Activated naive CD8-positive, alpha-beta T cell treated with anti-CD3 and anti-CD28 coated beads, Interleukin-2, amount 50 U/mL, for 24 hours (primary cell): ENCODE measurements at regions not wholly inside any gene's neighbourhood (a gene's known extent, or its start where the extent isn't known, plus 50 kb on each side); places are given as distances from the start of the nearest gene placed in this dataset.
"Not testable (repeated sequence)": the region's sequence is repeated elsewhere in the genome, so short reads cannot be mapped to it uniquely, and the experiment has no call there.

Experiments
- ATAC-seq: fragments of 150-1000 bp; cut with Tn5 transposase; one replicate; pipeline ENCODE4 v1.10.0; 2021
- DNase-seq: peaks from one replicate; pipeline ENCODE4 v3.0.0; 2021
- H3K27ac Mint-ChIP-seq: one replicate; pipeline ENCODE4 v1.8.0; 2021; ENCODE audit warnings: mild to moderate bottlenecking, mixed read lengths
- H3K27me3 Mint-ChIP-seq: one replicate; pipeline ENCODE4 v1.8.0; 2021; ENCODE audit warnings: mixed read lengths
- H3K36me3 Mint-ChIP-seq: one replicate; pipeline ENCODE4 v1.8.0; 2021; ENCODE audit warnings: low read depth, mixed read lengths
- H3K4me1 Mint-ChIP-seq: one replicate; pipeline ENCODE4 v1.8.0; 2021; ENCODE audit warnings: mixed read lengths
- H3K4me3 Mint-ChIP-seq: one replicate; pipeline ENCODE4 v1.8.0; 2021; ENCODE audit warnings: mild to moderate bottlenecking, moderate library complexity, mixed read lengths
- H3K9me3 Mint-ChIP-seq: one replicate; pipeline ENCODE4 v1.8.0; 2021; ENCODE audit warnings: mixed read lengths

DNA sequence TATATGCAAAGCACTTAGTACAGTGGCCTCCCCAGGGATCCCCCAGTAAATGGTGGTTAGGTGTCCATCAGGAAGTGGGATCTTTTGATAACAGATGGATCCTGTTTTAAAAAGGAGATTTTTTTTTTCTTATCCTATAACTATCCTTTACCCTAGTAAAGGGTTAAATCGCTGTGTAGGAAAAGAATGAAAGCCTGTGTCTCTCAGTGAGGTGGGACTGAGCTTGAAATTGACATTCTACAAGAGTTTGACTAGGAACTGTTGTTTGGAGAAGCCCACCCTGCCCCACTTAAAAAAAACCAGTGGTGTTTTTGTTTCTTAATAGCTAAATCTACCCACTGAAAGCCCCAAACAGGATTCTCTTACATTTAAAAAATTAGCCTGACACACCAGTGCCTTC is 112.2 kb upstream of the EGLN3 start:
- Mint-ChIP-seq H3K36me3 (no peaks in the 10 kb centered on the region), H3K27me3 (peaks cover 21% of the 10 kb centered on the region), H3K9me3 (no peaks in the 10 kb centered on the region), H3K4me3 (no peak overlapping the region), H3K4me1 (peaks cover 11% of the 10 kb centered on the region), H3K27ac (no peak overlapping the region)
- ATAC-seq (no peak), DNase-seq (no peak)

GRCh38 chr14:34062353-34062973 is 111.6 kb upstream of the EGLN3 start:
- DNase-seq, result no peak
- Mint-ChIP-seq H3K27ac (no peak overlapping the region), H3K4me1 (peaks cover 11% of the 10 kb centered on the region), H3K9me3 (no peaks in the 10 kb centered on the region), H3K36me3 (no peaks in the 10 kb centered on the region), H3K4me3 (no peak overlapping the region), H3K27me3 (peaks cover 22% of the 10 kb centered on the region)
- no peak for ATAC-seq

DNA sequence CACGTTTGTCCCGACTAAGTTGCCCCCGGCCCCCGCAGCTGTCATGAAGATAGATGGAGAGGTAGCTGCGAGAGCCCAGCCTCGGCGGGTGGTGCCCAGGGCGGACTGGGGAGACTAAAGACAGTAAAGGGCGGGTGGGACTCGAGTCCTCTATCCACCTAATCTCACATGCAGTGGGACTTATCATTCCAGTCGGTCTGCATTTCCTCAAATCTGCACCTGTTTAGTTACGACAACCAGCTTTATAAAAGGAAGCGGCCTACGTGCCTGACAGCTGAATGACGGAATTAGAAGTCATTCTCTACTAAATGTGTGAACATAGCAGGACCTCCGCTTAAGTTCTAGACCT is 109.8 kb upstream of the EGLN3 start:
- Mint-ChIP-seq H3K9me3 (no peaks in the 10 kb centered on the region), H3K4me1 (peaks cover 11% of the 10 kb centered on the region), H3K36me3 (no peaks in the 10 kb centered on the region), H3K27ac (peak overlapping the region; percentile 79), H3K27me3 (peaks cover 27% of the 10 kb centered on the region), H3K4me3 (peak overlapping the region; percentile 74)
- ATAC-seq, result no peak
- no peak for DNase-seq

DNA sequence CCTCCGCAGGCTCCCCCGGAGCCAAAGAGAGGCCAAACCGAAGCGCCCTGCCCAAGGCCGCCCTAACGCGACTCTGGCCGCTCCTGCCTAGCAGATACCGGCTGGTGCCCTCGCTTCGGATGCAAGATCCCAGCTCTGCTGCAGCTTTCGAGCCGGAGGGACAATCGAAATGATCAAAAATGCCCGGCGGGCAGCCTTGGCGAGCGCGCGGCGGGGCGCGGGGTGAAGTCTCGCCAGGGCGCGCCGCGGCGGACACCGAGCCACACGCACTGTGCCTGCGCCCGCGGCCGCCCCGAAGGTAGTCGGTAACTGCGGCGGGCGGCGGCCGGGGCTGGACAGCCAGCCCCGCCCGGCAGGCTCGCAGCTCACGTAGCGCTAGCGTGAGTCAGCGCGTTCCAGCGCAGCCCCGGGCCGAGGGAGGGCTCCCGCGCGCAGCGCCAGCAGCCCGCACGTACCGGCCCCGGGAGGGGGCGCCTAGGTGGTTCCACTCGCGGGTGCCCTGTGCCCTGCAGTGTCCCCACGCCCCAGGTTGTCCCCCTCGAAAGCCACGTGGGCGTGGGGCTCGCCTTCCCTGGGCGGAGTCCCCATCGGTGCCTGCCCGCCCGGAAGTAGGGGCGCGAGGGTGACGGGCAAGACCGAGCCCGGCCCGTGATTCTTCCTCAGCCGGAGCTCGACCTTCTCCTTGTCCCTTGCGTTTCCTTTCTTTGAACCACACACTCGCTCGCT is 109.2 kb upstream of the EGLN3 start:
- Mint-ChIP-seq H3K36me3 (no peaks in the 10 kb centered on the region), H3K27ac (peak overlapping the region; percentile 79)

DNA sequence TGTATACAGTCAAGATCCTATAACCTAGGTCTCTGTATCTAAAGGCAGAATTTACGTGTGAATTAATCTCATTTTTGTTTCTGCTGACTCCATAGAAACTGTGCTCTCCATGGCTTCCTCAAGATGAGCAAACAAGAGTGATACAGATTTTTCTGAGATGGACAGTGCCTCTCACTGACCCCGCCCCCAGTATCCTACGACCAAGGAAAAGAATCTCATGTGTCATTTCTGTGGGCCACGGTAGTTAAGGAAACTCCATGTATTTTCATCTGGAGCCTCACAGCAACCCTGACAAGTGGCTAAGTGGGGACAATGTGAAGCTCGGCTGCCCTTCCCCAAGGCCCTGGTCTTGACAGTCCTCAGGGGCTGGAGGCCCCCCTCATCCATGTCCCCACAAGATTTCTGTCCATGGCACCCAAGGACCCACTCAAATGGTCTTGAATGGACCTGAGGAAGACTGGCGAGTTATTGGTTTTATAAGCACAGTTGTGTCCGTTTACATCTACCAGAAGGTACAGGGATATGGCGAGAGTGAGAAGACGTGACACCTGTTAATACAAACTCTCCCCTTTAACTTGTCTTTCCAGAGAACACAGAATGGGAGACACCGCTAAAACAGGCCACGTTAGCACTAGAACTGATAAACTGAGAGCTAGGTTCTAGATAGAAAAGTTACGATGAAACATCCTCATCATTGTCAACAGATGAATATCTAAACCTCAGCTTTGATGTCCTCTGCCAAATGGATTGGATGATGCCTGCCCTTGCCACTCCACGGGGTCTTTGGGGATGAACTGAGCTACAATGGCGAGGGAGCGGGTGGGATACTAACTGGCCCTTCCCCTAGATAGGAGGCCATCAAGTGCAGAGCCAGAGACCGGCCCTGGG is 108.4 kb upstream of the EGLN3 start:
- Mint-ChIP-seq H3K9me3 (no peaks in the 10 kb centered on the region), H3K4me3 (peak overlapping the region; percentile 60), H3K27me3 (peaks cover 27% of the 10 kb centered on the region), H3K36me3 (no peaks in the 10 kb centered on the region), H3K27ac (peak overlapping the region; percentile 65), H3K4me1 (peaks cover 14% of the 10 kb centered on the region)
- DNase-seq, result no peak
- ATAC-seq, result no peak

More for the DNA sequence above, 109.2 kb upstream of the EGLN3 start:
- Mint-ChIP-seq H3K9me3 (no peaks in the 10 kb centered on the region), H3K27me3 (peaks cover 27% of the 10 kb centered on the region), H3K4me1 (peaks cover 14% of the 10 kb centered on the region), H3K4me3 (peak overlapping the region; percentile 74)
- peak; percentile 91 for ATAC-seq
- DNase-seq, result peak; percentile 67

DNA sequence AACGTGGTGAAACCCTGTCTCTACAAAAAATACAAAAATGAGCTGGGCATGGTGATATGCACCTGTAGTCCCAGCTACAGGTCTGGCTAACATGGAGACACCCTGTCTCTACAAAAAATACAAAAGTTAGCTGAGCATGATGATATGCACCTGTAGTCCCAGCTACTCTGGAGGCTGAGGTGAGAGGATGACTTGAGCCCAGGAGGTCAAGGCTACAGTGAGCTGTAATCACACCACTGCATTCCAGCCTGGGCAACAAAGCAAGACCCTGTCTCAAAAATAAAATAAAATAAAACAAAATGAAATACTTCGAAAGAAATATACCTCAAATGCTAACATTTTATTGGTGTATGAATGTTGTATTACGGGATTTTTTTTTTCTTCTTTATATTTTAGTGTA is 107.6 kb upstream of the EGLN3 start:
- Mint-ChIP-seq H3K36me3 (no peaks in the 10 kb centered on the region), H3K4me1 (peaks cover 14% of the 10 kb centered on the region), H3K27me3 (peaks cover 27% of the 10 kb centered on the region), H3K9me3 (no peaks in the 10 kb centered on the region), H3K4me3 (no peak overlapping the region), H3K27ac (no peak overlapping the region)
- DNase-seq (no peak), ATAC-seq (no peak)

DNA sequence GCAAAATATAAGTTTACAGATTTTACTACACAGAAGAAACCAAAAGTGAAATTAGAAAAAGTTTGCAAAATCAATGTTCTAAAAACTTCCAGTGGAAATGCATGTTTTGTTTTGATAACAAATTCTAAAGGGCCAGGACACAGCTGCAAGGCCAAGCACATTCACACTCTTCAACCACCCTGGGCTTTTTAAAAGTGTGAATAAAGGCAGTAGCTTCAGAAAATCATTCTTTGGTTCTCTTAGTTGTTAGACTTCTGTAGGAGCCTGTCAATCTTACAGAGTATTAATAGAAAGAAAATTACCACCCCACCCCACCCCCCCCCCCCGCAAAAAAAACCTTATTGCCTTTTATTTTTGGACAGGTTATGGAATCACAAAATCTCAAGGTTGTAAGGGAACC is 105.2 kb upstream of the EGLN3 start:
- H3K27me3 Mint-ChIP-seq, result peaks cover 20% of the 10 kb centered on the region
- peaks cover 29% of the 10 kb centered on the region for H3K4me1 Mint-ChIP-seq
- DNase-seq, result no peak

DNA sequence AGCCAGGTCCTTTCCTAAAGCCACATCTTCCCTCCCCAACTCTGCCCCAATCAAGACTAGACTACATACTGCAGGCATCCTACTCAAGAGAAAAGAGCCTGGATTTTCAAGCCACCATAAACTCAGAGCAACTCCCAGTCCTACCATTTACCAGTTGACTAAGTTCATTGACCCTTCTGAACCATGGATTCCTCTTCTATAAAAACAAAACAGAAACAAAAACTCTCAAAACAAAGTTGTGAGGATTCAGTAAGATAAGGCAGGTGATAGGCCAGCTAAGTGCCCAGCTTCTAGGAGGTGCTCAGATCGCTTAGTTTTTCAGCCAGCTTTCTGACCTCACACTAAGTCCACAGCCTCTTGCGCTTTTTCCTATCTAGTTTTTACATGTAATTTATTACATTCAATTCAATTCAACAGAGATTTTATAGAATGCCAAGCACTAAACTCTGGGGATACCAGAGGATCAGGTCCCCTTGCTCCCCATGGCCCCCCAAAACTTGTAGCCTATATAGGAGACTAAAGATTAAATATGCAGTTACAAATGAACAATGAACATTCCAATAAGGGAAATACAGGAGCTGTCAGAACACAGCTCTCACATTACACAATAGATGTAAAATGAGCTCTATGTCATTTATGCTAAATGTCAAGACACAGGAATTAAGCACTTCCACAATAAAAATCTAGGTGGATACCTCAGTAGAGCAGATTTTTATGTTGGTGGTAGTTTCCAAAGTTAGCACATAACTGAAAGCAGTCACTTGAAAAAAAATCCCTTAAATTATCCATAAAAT is 104.5 kb upstream of the EGLN3 start:
- Mint-ChIP-seq H3K4me1 (peaks cover 31% of the 10 kb centered on the region), H3K4me3 (no peak overlapping the region), H3K9me3 (no peaks in the 10 kb centered on the region)

More for the DNA sequence above, 105.2 kb upstream of the EGLN3 start:
- H3K27ac Mint-ChIP-seq, result no peak overlapping the region
- no peak for ATAC-seq
- no peaks in the 10 kb centered on the region for H3K9me3 Mint-ChIP-seq
- no peaks in the 10 kb centered on the region for H3K36me3 Mint-ChIP-seq
- H3K4me3 Mint-ChIP-seq, result no peak overlapping the region

GRCh38 chr14:34053666-34054065 is 102.8 kb upstream of the EGLN3 start:
- Mint-ChIP-seq H3K4me3 (no peak overlapping the region), H3K27me3 (peaks cover 9% of the 10 kb centered on the region), H3K36me3 (no peaks in the 10 kb centered on the region), H3K4me1 (peaks cover 32% of the 10 kb centered on the region), H3K27ac (no peak overlapping the region), H3K9me3 (no peaks in the 10 kb centered on the region)
- ATAC-seq, result no peak
- no peak for DNase-seq

More for the DNA sequence above, 104.5 kb upstream of the EGLN3 start:
- Mint-ChIP-seq H3K36me3 (no peaks in the 10 kb centered on the region), H3K27me3 (peaks cover 18% of the 10 kb centered on the region), H3K27ac (no peak overlapping the region)
- ATAC-seq (no peak), DNase-seq (no peak)

DNA sequence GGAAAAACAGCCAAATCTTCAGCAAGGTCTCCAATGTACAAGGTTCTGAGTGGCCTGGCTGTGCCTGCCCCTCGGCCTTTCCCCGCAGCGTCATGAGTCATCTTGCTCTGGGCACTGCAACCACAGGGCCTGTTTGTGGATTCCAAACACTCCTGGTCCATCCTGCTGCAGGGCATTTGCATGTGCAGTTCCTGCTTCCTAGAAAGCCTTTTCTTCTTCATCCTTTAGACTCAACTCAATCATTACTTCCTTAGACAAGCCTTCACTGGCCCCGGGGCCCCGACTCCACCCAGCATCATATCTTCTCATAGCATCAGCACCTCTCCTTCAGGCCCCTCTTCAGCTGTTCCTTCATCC is 101.8 kb upstream of the EGLN3 start:
- H3K27ac Mint-ChIP-seq, result no peak overlapping the region
- no peak overlapping the region for H3K4me3 Mint-ChIP-seq
- no peaks in the 10 kb centered on the region for H3K36me3 Mint-ChIP-seq
- no peak for ATAC-seq
- no peaks in the 10 kb centered on the region for H3K9me3 Mint-ChIP-seq
- H3K27me3 Mint-ChIP-seq, result peaks cover 9% of the 10 kb centered on the region
- peaks cover 32% of the 10 kb centered on the region for H3K4me1 Mint-ChIP-seq
- DNase-seq, result no peak

GRCh38 chr14:34051966-34052657 is 101.2 kb upstream of the EGLN3 start:
- no peaks in the 10 kb centered on the region for H3K36me3 Mint-ChIP-seq
- ATAC-seq, result no peak

DNA sequence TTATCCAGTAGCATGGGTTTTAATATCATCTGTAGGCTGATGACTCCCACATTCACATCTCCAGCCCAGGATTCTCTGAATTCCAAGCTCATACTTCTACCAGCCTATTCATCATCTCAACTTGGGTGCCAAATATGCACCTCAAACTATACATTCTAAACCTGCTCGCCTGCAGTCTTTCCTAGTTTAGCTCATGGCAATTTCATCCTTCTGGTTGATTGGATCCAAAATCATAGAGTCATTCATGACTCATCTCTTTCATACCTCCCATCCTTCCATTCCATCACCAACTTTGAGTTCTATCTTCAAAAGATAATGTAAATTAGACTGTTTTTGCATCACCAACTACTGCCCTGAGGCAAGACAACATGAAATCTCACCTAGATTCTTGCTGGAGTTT is 99.7 kb upstream of the EGLN3 start:
- Mint-ChIP-seq H3K4me3 (no peak overlapping the region), H3K27ac (no peak overlapping the region), H3K4me1 (peaks cover 41% of the 10 kb centered on the region), H3K36me3 (no peaks in the 10 kb centered on the region), H3K27me3 (peaks cover 2% of the 10 kb centered on the region), H3K9me3 (no peaks in the 10 kb centered on the region)
- ATAC-seq (no peak), DNase-seq (no peak)

More at GRCh38 chr14:34051966-34052657, 101.2 kb upstream of the EGLN3 start:
- no peak overlapping the region for H3K4me3 Mint-ChIP-seq
- no peak overlapping the region for H3K27ac Mint-ChIP-seq
- peaks cover 33% of the 10 kb centered on the region for H3K4me1 Mint-ChIP-seq
- DNase-seq, result no peak
- no peaks in the 10 kb centered on the region for H3K9me3 Mint-ChIP-seq
- peaks cover 4% of the 10 kb centered on the region for H3K27me3 Mint-ChIP-seq

DNA sequence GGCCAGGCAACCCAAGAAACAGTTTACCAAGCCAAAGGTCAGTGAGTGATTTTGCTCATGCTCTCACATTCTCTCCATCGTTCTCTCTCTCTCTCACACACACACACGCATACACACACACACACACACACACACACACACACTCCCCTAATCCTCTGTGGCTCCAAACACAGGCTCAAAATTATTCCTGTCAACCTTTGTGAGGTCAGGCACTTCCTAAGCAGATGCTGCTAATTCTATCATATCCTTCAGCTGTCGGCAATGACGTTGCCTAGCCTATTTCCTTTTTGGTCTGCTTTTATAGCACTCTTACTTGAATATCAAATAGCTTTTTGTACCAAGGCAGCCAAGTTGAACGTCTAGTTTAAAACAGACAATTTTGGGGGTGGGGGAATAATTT is 98.9 kb upstream of the EGLN3 start:
- ATAC-seq, result no peak
- peaks cover 3% of the 10 kb centered on the region for H3K27me3 Mint-ChIP-seq
- DNase-seq, result no peak
- no peaks in the 10 kb centered on the region for H3K36me3 Mint-ChIP-seq
- peaks cover 43% of the 10 kb centered on the region for H3K4me1 Mint-ChIP-seq
- H3K4me3 Mint-ChIP-seq, result no peak overlapping the region
- H3K27ac Mint-ChIP-seq, result no peak overlapping the region
- H3K9me3 Mint-ChIP-seq, result no peaks in the 10 kb centered on the region

GRCh38 chr14:34049187-34049586 is 98.3 kb upstream of the EGLN3 start:
- not testable (repeated sequence) for H3K36me3 Mint-ChIP-seq, H3K27ac Mint-ChIP-seq, H3K4me3 Mint-ChIP-seq, H3K27me3 Mint-ChIP-seq, DNase-seq, ATAC-seq, H3K9me3 Mint-ChIP-seq
- peaks cover 49% of the 10 kb centered on the region for H3K4me1 Mint-ChIP-seq
